Retina (tissue), 1 donor: ENCODE measurements at regions not wholly inside any gene's neighbourhood (a gene's known extent, or its start where the extent isn't known, plus 50 kb on each side); places are given as distances from the start of the nearest gene placed in this dataset.

ENCODE experiments used
- DNase-seq: peaks from one replicate; pipeline ENCODE4 v3.0.0-alpha.2; 2016

- no peak for DNase-seq
These were observed 112.2 kb upstream of the NT5C1B start for GRCh38 chr2:18701546-18701945.

- DNase-seq = no peak
These were observed 101.0 kb upstream of the NT5C1B start for GRCh38 chr2:18690342-18690741.

- DNase-seq = no peak
These were observed 95.1 kb upstream of the NT5C1B start for GRCh38 chr2:18684206-18685038.

- DNase-seq = no peak
These were observed 93.3 kb upstream of the NT5C1B start for GRCh38 chr2:18682681-18683080.

GRCh38 chr2:18677280-18677679 lies 87.9 kb upstream of the NT5C1B start:
- no peak for DNase-seq

GRCh38 chr2:18674309-18674708 lies 84.9 kb upstream of the NT5C1B start:
- DNase-seq = no peak

GRCh38 chr2:18671363-18671762 lies 82.0 kb upstream of the NT5C1B start:
- DNase-seq = no peak

GRCh38 chr2:18668221-18668620 lies 78.9 kb upstream of the NT5C1B start:
- DNase-seq = no peak

GRCh38 chr2:18664421-18664820 lies 75.1 kb upstream of the NT5C1B start:
- no peak for DNase-seq

GRCh38 chr2:18663861-18664260 lies 74.5 kb upstream of the NT5C1B start:
- DNase-seq = no peak

- no peak for DNase-seq
These were observed 73.3 kb upstream of the NT5C1B start for GRCh38 chr2:18662689-18663088.

GRCh38 chr2:18659915-18660314 lies 70.5 kb upstream of the NT5C1B start:
- no peak for DNase-seq

GRCh38 chr2:18656048-18656447 lies 66.7 kb upstream of the NT5C1B start:
- DNase-seq = no peak

- DNase-seq = no peak
These were observed 62.7 kb upstream of the NT5C1B start for GRCh38 chr2:18651842-18652774.

GRCh38 chr2:18650221-18650620 lies 60.9 kb upstream of the NT5C1B start:
- no peak for DNase-seq

- DNase-seq = no peak
These were observed 60.2 kb upstream of the NT5C1B start for GRCh38 chr2:18649502-18650135.

- no peak for DNase-seq
These were observed 58.8 kb upstream of the NT5C1B start for GRCh38 chr2:18648161-18648560.

- no peak for DNase-seq
These were observed 58.4 kb upstream of the NT5C1B start for GRCh38 chr2:18647731-18648130.

- DNase-seq = no peak
These were observed 55.9 kb upstream of the NT5C1B start for GRCh38 chr2:18645315-18645714.

GRCh38 chr2:18644115-18644462 lies 54.7 kb upstream of the NT5C1B start:
- no peak for DNase-seq

GRCh38 chr2:18643326-18644114 lies 54.2 kb upstream of the NT5C1B start:
- DNase-seq = no peak

GRCh38 chr2:18641823-18642222 lies 52.5 kb upstream of the NT5C1B start:
- no peak for DNase-seq
